GM23248 (cell line): ENCODE measurements at regions not wholly inside any gene's neighbourhood (a gene's known extent, or its start where the extent isn't known, plus 50 kb on each side); places are given as distances from the start of the nearest gene placed in this dataset.

Source experiments
- EZH2 ChIP-seq: fragments of 200-600 bp; sonication (generic); IDR thresholded peaks from 2 replicates; pipeline ENCODE4 v1.6.1; 2018; ENCODE audit warnings: antibody characterized with exemption, mild to moderate bottlenecking; ENCODE audit not compliant: insufficient read depth, poor library complexity, severe bottlenecking
- EZH2phosphoT487 ChIP-seq: fragments of 200-600 bp; sonication (generic); IDR thresholded peaks from 2 replicates; pipeline ENCODE4 v1.6.1; 2018; ENCODE audit warnings: antibody characterized with exemption, moderate library complexity, mild to moderate bottlenecking, low read depth; ENCODE audit not compliant: insufficient read depth

- TF ChIP-seq EZH2phosphoT487 (no peak), EZH2 (no peak)
Measured at GRCh38 chr6:9332241-9332780, 897.0 kb upstream of the SLC35B3 start.
